HFFc6 (cell line): ENCODE measurements at regions not wholly inside any gene's neighbourhood (a gene's known extent, or its start where the extent isn't known, plus 50 kb on each side); places are given as distances from the start of the nearest gene placed in this dataset.

Source experiments
- DNase-seq: peaks from one replicate; pipeline ENCODE4 v3.0.0-alpha.2; 2018
- H3K27ac Mint-ChIP-seq: 2 replicates; pipeline ENCODE4 v1.8.0; 2020; ENCODE audit warnings: mild to moderate bottlenecking, mixed read lengths
- H3K27me3 Mint-ChIP-seq: 2 replicates; pipeline ENCODE4 v1.8.0; 2021; ENCODE audit warnings: mild to moderate bottlenecking, moderate library complexity, mixed read lengths; ENCODE audit not compliant: insufficient read depth
- H3K36me3 Mint-ChIP-seq: 2 replicates; pipeline ENCODE4 v1.8.0; 2021; ENCODE audit warnings: low read depth, mixed read lengths
- H3K4me1 Mint-ChIP-seq: 2 replicates; pipeline ENCODE4 v1.8.0; 2020; ENCODE audit warnings: low read depth, mixed read lengths
- H3K4me3 Mint-ChIP-seq: 2 replicates; pipeline ENCODE4 v1.8.0; 2020; ENCODE audit warnings: mild to moderate bottlenecking, moderate library complexity, mixed read lengths
- H3K9me3 Mint-ChIP-seq: 2 replicates; pipeline ENCODE4 v1.8.0; 2020; ENCODE audit warnings: mild to moderate bottlenecking, mixed read lengths
- TF ChIP-seq, protein P1 (sequence below): fragments of 200-600 bp; sonication (generic); IDR thresholded peaks from 2 replicates; pipeline ENCODE4 v1.5.0; 2021; ENCODE audit warnings: antibody characterized with exemption, mild to moderate bottlenecking

DNA sequence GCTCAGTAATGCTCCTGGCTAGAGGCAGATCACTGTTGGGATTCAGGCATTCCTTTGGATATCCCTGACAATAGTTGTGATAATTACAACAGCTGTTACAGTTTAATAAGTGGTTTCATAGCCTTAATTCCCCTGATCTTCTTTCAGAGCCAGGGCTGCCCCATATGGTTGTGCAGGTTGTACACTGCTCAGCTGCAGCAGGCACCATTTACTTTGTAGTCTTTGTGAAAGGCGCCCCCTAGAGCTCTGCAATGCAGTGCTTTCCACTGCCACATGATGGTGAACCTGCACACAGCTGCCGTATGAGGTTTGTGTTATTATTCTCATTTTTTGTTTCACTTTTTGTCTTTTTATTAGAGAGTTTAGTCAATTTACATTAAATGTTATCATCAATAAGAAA lies 239.1 kb downstream of the KCNS3 start:
- peaks cover 4% of the 10 kb centered on the region; the same call in 1 of the 2 replicates for H3K27me3 Mint-ChIP-seq
- peaks cover 10% of the 10 kb centered on the region; the same call in 1 of the 2 replicates for H3K4me1 Mint-ChIP-seq
- no peak overlapping the region for H3K4me3 Mint-ChIP-seq
- no peaks in the 10 kb centered on the region for H3K9me3 Mint-ChIP-seq
- DNase-seq, result peak; percentile 64
- TF ChIP-seq, protein P1, sequence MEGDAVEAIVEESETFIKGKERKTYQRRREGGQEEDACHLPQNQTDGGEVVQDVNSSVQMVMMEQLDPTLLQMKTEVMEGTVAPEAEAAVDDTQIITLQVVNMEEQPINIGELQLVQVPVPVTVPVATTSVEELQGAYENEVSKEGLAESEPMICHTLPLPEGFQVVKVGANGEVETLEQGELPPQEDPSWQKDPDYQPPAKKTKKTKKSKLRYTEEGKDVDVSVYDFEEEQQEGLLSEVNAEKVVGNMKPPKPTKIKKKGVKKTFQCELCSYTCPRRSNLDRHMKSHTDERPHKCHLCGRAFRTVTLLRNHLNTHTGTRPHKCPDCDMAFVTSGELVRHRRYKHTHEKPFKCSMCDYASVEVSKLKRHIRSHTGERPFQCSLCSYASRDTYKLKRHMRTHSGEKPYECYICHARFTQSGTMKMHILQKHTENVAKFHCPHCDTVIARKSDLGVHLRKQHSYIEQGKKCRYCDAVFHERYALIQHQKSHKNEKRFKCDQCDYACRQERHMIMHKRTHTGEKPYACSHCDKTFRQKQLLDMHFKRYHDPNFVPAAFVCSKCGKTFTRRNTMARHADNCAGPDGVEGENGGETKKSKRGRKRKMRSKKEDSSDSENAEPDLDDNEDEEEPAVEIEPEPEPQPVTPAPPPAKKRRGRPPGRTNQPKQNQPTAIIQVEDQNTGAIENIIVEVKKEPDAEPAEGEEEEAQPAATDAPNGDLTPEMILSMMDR, result peak; percentile 90
- H3K36me3 Mint-ChIP-seq, result no peaks in the 10 kb centered on the region
- no peak overlapping the region for H3K27ac Mint-ChIP-seq

DNA sequence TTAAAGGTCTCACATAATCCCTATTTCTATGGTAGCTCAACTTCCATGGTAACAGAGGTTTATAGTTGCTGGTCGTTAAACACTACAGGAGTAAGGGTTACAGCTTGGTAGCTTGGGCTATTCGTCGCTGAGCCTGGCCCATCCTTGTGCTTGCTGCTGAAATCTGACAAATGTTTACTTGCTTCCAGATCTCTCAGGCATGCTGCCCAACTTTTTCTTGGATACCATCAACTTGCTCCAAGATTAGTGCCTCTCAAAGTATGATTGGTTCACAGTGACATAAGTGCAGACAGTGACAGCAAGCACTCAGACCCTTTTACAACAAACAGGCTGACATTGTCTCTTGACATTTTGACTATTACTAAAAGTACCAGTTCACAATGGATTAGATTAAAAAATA lies 231.8 kb downstream of the KCNS3 start:
- Mint-ChIP-seq H3K4me1 (no peaks in the 10 kb centered on the region), H3K27ac (no peak overlapping the region), H3K27me3 (peaks cover 2% of the 10 kb centered on the region), H3K36me3 (no peaks in the 10 kb centered on the region), H3K9me3 (no peaks in the 10 kb centered on the region), H3K4me3 (no peak overlapping the region)
- DNase-seq, result no peak
- TF ChIP-seq, protein P1, result no peak

DNA sequence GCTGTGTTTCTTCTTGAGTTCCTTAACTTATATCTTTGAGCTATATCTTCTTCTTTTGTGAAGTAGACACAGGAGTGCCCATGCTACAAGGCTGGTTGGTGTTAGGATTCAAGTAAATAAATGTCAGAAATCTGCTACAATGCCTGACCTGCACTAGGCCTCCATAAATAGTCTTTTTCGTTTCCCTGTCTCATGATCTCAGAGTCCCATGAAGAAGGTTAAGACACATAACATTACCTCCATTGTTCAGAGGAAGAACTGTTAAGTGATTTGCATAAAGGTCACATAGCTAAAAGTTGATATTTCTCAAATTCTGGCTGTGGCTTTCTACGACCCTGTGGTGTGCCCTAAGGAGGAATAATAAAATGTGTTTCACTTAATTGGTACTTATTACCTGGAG lies 228.4 kb downstream of the KCNS3 start:
- no peak for DNase-seq
- H3K9me3 Mint-ChIP-seq, result no peaks in the 10 kb centered on the region
- no peak overlapping the region for H3K27ac Mint-ChIP-seq
- H3K4me1 Mint-ChIP-seq, result no peaks in the 10 kb centered on the region
- H3K4me3 Mint-ChIP-seq, result no peak overlapping the region
- TF ChIP-seq, protein P1, result no peak
- H3K36me3 Mint-ChIP-seq, result no peaks in the 10 kb centered on the region
- peaks cover 2% of the 10 kb centered on the region for H3K27me3 Mint-ChIP-seq

DNA sequence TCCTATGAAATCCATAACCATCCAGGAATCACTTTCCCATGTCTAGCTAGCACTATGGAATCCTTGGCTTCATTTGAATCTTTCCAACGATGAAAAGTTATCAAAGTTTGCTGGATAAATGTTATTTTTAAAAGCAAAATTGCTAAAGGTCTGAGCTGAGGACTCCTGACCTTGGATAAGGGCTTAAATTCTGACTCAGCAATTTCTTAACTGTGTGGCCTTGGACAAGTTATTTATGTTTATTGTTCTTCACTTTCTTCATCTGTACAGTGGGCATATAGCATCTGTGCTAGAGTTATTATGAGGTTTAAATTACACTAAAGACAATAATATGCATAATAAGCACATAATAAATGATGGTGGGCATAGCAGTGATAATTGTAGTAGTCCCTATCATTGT lies 227.5 kb downstream of the KCNS3 start:
- no peaks in the 10 kb centered on the region for H3K9me3 Mint-ChIP-seq
- no peaks in the 10 kb centered on the region for H3K36me3 Mint-ChIP-seq
- no peak overlapping the region for H3K4me3 Mint-ChIP-seq
- no peak for DNase-seq
- no peak overlapping the region for H3K27ac Mint-ChIP-seq
- H3K4me1 Mint-ChIP-seq, result no peaks in the 10 kb centered on the region
- TF ChIP-seq, protein P1, result no peak
- peaks cover 2% of the 10 kb centered on the region for H3K27me3 Mint-ChIP-seq

DNA sequence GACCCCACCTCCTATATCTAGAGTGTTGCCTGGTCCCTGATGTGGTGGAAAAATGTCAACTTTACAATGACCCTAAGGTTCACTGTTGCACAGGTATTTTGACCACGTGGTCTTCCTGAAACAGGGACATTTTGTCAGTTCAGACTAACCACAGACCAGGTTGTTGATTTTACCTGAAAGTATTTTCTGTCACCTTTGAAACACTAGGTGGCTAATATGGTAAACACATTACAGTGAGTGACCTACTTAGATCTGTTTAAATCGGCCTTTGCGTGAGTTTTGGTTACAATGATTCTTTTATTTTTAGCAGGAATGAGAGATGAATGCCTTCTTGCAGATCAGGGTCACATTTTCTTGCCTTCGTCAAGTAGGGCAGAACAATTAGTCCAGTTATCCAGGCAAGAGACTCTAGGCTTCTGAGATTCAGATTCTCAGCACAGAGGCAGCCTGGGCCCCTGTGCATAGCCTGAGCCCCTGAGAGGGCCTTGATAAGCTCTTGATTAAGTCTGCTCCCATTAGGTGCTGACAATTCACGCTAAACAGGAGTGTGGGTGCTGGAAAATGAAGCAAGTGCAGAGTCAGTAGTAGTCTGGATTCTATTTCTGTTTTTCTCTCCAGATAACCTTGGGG lies 226.2 kb downstream of the KCNS3 start:
- Mint-ChIP-seq H3K4me1 (no peaks in the 10 kb centered on the region), H3K27ac (no peak overlapping the region), H3K9me3 (no peaks in the 10 kb centered on the region), H3K27me3 (no peaks in the 10 kb centered on the region), H3K36me3 (no peaks in the 10 kb centered on the region), H3K4me3 (no peak overlapping the region)
- DNase-seq, result no peak
- TF ChIP-seq, protein P1, result no peak
